HK-2 (cell line): ENCODE measurements at regions not wholly inside any gene's neighbourhood (a gene's known extent, or its start where the extent isn't known, plus 50 kb on each side); places are given as distances from the start of the nearest gene placed in this dataset.
A peak's percentile ranks its signal among the peaks of the same experiment; 100 is the strongest.

Experiments used
- DNase-seq: peaks from one replicate; pipeline ENCODE4 v3.0.0-alpha.2; 2018; ENCODE audit not compliant: unreplicated experiment

DNA sequence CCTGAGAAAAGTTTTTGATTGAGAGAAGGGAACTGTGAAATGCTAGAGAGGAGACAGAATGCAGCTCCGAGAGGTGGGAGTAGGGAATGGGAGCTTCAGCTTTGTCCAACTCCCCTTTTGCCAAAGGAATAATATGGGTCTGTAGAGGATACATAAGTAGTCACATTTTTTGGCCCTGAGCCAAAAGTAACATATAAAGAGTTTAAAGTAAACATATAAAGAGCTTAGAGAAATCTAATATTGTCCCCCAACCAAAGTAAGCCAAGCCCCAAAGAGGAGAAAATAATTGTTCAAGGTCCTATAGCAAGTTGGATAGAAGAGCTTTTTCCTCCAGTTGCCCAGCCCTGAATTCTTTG lies 215.1 kb downstream of the TMEM114 start:
- DNase-seq, result no peak

DNA sequence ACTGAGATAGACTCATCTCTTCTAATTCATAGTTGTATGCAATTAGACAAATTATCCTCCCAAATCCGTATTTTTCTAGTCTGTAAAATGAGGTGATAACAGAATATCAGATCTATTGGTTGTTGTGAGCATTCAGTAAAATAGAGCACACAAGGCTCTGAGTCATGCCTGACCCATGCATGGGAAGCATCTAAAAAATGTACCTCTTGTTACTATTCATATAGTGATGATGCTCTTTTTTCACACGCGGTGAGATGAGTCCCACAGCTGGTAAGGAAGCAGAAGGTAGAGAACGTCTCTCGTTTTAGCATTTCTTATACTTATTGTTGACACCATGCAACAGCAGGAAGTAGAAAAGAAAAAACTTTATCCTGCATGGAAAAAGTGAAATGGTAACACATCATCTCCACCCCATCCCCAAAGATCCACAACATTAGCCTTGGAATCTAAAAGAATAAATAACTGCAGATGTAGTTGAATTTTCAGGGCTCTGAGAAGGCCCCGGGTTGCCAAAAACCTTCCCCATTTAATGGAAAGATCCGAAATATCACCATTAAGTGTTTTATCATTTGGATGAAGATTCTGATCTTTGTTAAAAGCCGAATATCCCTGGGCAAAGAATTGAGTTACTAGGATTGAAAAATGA lies 215.6 kb downstream of the TMEM114 start:
- no peak for DNase-seq

DNA sequence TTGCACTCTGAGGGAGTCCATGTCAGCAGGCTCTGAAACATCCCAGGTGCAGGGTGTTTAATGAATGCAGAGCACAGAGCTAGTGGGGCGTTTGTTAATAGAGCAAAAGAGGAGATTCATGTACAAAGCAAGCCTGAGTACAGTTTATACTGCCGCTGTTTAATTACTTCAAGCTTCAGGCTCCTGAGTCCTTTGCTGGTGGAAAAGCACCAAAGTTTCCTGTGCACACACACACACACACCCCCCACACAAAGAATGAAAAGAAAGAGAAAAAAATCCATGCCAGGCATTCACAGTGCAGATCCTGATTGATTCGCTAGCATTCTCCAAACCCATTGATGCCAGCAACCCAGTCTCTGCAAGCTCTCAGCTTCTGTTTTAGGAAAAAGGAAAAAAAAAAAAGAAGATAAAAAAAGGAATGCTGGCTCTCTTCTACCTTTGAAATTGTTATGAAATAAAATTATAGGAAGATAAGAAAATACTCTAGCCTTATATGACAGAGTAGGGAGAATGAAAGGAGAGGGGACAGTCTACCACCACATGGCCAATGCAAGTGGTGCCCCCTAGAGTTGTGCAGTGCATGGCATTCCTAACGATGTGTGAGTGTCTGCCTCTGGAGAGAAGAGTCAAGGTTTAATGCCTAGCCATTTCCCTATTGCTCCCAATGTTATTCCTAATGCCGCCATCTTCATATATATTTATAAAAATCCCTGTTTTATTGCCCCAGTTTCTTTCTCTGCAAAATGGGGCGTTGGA lies 216.5 kb downstream of the TMEM114 start:
- no peak for DNase-seq

DNA sequence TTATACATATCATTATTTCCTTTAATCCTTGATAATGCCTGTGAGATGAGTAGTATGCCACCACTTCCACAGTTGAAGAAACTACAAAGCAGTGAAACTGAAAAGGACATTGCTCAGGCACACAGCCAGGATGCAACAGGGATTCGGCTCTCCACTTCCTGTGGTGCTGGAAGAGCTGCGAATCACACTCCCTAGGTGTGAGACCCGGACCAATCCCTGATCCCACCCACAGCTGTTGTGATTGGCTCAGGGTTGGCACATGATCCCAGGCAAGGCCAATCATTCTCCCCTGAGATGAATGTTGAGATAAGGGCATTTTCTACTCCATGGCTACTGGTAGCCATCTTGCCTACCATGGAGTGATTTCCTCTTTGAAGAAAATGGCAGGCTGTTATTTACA lies 218.2 kb downstream of the TMEM114 start:
- no peak for DNase-seq

DNA sequence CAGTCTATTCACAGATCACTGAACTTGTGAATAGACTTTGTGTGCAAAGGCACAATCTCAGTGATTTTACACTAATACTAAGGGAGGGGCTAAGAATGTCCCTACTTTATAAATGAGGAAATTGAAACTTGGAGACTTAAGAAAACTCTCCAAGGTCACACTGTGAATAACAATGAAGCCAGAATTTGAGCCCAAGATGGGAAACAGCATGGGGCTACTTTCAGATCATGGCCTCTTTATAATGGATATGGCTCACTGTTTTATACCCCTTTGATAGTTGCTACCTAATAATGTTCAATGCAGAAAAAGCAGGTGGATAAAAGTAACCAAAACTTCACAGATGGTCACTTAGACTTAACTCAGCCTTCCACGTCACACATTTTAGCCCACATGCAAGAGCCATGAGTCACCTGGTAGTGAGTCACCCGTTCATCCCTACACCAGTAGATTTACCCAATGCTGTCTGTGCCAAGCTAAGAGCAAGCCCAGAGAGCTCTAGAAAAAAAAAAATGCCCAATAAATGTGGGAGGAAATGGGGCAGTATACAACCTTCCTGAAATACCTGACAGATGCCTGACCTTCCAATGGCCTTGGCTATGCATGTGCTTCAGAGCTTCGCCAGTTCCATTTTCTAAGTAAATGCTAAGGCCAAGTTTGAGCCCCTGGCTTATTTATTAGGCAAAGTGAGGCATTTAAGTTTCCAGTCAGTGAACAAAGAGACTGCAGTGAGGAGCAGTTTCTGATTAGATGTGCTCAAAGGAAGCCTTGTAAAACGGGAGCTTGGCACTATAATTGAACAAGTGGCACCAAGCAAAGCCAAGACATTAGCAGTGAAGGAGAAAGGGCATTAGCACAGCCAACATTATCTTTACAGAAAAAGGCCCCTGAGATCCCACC lies 219.7 kb downstream of the TMEM114 start:
- peak; percentile 7 for DNase-seq

DNA sequence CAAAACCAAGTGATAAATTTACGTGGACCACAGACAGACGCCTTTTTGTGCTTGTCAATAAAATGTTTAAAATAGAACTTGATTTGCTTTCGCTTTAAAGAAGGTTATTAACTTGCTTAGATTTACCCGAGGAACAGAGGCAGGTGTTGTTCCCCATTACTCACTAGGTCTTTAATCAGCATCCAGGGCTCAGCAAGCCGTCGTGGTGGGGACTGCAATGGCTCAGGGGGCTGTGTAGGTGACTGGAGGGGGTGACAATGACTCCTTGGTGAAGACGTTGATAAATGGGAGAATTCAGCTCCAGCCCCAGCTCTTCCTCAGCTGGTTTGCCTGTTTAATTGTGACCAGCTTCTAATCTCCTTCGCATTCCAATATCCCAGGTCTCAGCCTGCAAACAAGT lies 231.4 kb downstream of the TMEM114 start:
- DNase-seq, result no peak

DNA sequence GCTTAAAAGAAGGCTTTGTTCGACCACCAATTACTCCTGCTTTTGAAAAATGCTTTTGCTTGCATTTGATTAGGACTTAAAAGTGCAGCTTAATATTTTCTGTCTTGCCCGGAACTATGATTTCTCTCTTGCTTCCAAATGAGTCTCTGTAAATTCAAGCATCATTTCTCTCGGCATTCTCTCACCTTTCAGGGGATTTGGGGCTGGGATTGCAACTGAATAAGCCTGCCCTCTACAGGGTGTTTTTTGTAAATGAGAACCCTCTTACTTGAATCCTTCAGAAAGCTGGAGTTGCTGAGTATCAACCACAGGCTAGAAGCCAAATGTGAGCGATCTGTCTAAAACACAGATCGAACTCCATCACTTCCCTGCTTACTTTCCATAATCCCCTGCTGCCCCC lies 234.6 kb downstream of the TMEM114 start:
- no peak for DNase-seq

DNA sequence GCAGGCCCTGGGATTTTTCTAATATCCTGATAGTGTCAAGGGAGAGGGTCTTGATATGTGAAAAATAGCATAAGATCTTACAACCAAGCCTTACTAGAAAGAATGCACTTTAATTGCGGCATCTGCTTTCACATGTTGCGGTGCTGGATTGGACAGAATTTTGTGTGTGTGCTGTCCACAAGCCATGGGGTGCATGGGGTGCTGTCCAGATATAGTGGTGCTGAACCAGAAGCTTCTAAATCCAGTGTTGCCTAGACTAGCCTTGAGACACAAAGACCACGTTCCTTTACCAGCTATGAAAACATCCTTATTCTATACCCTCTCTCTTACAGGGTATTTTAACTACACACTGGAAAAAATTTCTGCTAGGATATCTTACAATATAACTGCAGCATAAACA lies 244.0 kb downstream of the TMEM114 start:
- DNase-seq, result no peak

DNA sequence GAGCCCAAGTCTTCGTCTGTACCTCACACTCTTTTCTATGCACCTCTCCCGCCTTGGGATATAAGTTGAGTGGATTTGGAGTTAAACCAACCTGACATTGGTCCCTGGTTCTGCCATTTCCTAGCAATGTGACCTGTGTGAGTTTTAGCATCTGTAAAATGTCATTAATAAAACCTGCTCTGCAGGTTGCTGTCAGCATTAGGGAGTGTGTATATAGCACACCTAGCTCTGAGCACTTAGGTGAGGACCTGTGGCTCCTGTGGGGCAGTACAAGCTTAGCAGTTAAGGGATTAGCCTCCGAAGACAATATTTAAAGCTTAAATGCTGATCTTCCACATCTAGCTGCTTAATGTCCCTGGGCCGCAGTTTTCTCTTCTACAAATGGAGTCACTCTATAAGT lies 248.0 kb downstream of the TMEM114 start:
- DNase-seq, result no peak

DNA sequence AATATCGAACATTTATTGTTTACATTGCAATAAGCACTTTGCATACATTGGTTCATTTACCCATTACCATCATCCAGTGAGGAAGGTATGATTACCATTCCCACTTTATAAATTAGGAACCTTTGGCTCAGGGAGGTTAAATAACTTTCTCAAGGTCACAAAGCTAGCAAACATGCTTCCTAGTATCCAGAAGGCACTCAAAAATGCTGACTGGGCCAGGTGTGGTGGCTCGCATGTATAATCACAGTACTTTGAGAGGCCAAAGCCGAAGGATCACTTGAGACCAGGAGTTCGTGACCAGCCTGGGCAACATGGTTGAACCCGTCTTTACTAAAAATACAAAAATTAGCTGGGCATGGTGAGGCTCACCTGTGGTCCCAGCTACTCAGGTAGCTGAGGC lies 259.6 kb downstream of the TMEM114 start:
- DNase-seq, result no peak

DNA sequence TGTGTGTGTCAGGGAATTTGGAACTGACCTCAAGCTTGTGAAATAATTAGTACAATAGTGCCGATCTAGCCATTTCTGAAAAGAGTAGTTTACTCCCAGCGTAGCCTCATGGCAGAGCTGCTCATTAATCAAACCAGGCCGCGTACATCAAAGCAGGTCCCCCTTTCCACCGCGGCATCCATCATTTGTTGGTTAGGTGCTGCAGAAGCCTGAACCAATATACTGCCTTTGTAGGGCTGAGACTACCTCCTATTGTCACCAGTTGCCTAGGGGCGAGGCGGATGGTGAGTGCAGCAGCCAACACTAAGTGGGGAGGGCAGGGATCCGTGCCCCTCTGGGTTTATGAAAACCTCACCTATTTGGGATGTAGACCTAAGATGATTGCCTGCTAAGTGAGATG lies 264.1 kb downstream of the TMEM114 start:
- no peak for DNase-seq

DNA sequence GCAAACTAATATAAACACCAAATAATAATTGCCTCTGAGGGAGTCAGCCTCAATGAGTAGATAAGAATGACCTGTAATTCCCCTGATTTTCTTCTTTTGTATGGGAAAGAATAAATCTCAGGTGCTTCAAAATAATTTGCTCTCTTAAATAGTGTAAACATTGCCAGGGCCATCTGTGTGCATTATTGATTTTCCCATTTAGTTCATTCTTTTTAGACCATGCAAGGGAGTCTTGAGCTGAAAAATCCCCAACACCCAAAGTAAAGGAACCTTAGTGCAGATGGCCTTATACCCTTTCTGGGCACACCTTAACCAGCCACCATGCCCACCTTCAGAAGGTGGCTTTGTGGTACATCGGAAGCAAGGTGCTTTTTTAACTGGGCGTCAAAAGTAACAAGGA lies 267.2 kb downstream of the TMEM114 start:
- no peak for DNase-seq

DNA sequence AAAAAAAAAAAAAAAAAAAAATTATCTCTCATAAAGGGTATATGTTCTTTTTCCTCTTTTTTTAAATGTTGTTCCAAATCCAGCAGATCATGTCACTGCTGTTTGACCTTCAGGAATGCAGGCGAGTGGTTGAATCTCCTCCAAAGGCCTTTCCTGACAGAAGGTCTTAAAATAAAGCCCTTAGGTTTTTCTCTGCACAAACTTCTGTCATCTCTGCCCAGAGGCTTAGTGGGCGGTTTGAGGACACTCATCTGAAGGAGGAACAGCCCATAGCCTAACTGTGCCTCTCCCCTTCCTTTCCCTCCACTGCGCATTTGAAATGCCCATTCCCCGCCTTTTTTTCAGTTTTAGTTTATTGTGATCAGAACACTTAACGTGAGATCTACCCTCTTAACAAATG lies 270.2 kb downstream of the TMEM114 start:
- DNase-seq, result no peak

DNA sequence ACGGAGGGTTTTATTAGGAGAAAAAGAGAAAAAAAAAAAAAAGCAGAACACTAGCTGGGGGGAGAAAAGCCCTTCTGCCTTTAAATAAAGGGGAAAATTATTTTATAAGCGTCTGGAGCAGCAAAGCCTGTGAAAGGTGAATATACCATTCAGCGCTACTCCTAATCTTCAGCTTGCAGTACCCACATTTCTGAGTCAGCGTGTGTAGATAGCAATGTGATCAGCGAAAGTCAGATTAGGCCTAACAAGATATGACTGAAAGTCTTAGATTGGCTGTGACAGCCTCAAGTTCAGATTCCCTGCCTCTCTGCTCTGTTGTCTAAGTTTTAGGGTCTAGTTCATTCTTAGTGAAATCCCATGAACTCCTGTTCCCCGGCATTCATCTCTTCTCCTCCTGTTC lies 279.5 kb downstream of the TMEM114 start:
- no peak for DNase-seq

DNA sequence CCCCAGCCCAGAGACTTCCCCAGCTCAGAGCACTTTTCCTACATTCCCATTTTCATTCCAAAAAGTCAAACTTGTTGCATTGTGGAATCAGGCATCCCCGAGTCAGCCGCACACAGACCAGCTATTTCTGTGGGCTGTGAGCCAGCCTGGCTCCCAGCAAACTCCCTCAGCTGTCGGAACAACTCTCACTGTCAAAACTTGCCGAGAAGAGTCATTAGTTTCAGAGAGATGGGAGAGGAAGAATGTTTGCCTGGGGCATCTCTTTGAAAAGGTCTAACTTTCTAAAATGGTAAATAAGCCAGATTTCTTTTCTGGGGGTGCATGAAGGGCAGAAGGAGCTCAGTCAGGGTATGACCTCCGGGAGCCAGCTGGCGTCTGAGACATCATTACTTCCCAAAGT lies 280.0 kb downstream of the TMEM114 start:
- no peak for DNase-seq

DNA sequence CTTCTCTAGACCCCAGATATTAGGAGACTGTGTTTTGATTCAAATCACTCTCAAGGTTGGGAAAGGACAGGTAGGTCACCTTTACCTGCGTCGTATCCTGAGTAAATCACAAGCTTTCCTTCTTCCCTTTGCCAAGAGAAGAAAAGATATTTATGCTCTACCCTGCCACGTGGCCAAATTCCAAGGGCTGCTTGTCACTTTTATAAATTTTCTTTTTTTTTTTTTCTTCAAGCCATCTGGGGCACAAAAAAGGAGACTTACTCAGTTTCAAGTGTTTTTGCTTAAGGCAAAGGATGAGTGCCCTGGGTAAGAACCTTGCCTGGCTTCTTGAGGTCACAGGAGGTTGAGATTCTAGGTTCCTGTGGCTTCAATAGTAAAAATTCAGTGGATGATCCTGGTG lies 285.1 kb downstream of the TMEM114 start:
- DNase-seq, result no peak

DNA sequence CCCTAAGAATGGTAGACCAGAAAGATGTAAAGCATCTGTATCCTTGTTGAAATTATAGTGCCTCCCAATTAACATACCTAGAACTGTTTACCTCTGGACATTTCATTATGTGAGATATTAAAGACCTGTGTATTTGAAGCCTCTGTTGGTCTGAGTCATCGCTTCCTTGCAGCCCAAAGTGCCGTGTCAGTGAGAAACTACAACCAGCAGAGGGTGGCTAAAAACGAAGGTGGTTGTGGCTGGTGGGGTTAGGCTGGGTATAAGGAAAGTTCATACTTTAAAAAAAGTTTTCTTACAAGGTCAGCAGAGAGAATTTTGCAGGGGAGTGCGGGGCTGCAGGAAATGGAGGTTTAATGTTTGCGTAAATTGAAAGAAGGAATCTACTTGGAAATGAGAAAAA lies 290.7 kb downstream of the TMEM114 start:
- no peak for DNase-seq

DNA sequence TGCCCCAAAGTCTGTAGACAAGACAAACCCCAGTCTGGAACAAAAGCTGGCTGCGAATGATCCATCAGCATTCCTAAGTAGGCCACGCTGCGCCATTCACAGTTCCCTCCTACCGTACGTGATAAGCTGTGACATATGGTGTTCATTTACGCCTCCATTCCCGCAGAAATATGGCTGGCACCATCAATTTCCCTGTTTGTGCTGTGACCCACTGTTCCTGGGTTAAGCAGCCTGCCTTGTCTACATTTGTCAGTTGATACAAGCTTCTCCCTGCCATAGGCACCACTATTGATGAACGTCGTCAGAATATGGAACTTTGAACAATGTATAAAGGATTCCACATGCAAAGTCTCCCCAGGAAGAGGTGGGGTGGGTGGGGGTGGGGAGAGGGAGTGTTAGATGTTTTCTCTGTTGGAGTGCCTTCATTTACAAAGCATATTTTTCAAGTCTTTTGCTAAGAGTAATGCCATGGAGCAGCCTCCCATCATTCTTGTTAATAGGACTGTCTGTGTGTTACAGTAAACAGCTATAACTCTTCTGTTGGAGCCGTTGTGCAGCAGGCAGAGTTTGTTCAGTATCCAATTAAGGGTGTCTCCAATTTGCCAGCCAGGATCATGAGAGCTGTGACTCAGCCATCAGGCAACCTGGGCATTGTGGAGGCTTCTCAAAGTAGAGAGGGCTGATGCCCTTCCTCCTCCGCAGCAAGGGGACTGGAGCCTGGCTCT lies 294.6 kb downstream of the TMEM114 start:
- DNase-seq, result no peak

DNA sequence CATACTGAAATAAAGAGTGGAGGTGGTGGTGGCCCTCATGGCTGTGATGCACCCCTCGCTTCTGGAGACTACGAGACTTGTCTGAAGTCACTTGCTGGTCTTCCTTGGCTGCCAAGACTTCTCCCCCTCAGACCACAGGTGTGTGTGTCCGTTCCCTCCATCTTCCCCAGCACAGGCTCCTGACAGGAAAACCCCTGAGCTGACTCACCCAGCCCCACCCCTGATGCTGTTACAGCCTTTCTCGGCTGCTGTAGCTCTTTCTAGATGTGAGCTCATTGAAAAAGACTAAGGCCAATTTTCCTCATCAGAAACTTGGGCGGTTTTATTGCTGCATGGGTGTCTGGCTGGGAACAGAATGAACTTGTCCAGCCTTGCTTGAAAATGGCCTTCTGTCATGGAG lies 296.9 kb downstream of the TMEM114 start:
- no peak for DNase-seq

DNA sequence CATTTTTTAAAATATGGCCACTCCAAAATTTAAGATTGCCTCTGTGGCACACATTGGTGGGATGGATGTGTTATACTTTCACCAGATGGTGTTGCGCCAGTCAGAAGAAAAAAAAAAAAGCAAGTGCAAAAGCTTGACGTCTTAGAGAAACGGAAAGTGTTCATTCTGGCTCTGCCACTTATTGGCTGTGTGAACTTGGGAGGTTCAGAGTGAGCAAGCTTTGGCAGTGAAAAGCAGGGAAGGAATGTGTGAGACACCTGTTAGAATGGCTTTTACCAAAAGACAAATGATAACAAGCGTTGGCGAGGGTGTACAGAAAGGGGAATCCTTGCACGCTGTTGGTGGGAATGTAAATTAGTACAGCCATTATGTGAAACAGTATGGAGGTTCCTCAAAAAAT lies 298.0 kb downstream of the TMEM114 start:
- DNase-seq, result no peak

DNA sequence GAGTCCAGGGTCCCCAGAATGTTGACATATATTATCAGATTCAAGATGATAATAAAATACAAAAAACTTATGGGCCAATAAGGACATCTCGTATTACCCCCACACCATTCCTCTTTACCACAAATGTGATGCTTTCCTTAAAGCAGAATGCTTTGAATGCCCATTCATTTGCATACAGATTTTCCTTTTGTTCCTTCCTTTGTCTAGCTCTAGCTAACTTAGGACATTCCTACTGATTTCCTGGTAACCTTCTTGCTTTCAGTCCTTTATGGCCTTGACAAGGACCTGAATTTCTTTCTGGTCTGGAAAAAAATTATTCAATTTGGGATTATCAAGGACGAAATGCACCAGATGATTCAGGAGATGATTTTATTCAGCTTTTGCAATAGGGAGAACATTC lies 304.0 kb downstream of the TMEM114 start:
- DNase-seq, result no peak

DNA sequence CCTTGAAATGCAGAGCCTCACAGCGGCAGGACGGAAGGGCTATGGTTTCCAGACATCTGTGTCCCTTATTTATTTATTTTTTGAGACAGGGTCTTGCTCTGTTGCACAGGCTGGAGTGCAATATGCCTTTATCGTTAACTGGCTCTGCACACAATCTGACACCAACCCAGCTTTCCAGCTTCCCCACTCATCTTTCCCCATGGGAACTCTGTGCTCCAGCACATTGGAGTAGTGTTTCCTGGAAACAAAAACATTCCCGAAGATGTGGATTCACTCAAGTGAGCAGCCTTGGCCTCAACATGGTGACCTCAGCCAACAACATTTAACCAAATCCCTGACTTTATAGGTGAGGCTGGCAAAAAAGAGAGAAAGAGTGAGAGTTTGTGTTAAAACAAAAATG lies 307.1 kb downstream of the TMEM114 start:
- DNase-seq, result no peak
